ENCODE measurements at regions not wholly inside any gene's neighbourhood (a gene's known extent, or its start where the extent isn't known, plus 50 kb on each side); places are given as distances from the start of the nearest gene placed in this dataset.

GRCh38 chr21:22806278-22806677 is 1808.1 kb downstream of the NCAM2 start (continued):
- TF ChIP-seq SRF (IDR thresholded peaks at IDR 0.05; ENCODE audit: low read depth, low read length), result no peak
- TF ChIP-seq HDAC2 (IDR thresholded peaks at IDR 0.05; ENCODE audit: borderline replicate concordance in 1 of 2, low read depth in 2 of 2, low read length in 2 of 2), result no peak
- TF ChIP-seq CBX8 (IDR thresholded peaks at IDR 0.05; ENCODE audit: borderline replicate concordance, low read depth, low read length), result no peak
- no peak for TF ChIP-seq BCL11A (IDR thresholded peaks at IDR 0.05; ENCODE audit: low read depth in 2 of 2, low read length in 2 of 2)
- TF ChIP-seq RXRA (IDR thresholded peaks at IDR 0.05; ENCODE audit: insufficient read depth, low read depth, low read length), result no peak

Data from H1 (cell line).